DND-41 (cell line): ENCODE measurements at regions not wholly inside any gene's neighbourhood (a gene's known extent, or its start where the extent isn't known, plus 50 kb on each side); places are given as distances from the start of the nearest gene placed in this dataset.

Experiments
- CTCF ChIP-seq: IDR thresholded peaks from 2 replicates; pipeline ENCODE4 v1.5.1; 2012; ENCODE audit warnings: borderline replicate concordance, low read length, moderate library complexity, mild to moderate bottlenecking; ENCODE audit not compliant: poor library complexity, severe bottlenecking; ENCODE audit errors: extremely low read depth
- EZH2 ChIP-seq: IDR thresholded peaks from 3 replicates; pipeline ENCODE4 v1.6.1; 2012; ENCODE audit warnings: borderline replicate concordance, low read depth, mild to moderate bottlenecking, moderate library complexity, low read length, inconsistent platforms; ENCODE audit not compliant: severe bottlenecking

DNA sequence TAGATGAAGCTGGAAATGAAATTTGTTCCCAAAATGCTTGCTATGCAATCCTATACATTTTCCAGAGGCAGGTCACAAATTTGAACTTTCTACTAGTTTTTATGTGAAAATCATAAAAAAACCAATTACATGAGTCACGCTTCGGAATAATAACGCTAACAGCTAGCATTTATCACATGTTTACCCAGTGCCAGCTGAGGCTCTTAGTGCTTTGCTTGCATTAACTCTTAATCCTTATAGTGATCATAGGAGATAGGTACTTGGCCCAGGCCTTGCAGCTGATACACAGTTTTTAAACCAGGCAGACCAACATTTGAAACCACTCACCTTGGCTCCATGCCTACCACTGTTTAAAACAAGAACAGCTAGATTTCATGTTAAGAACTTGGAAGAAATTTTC is 131.8 kb upstream of the RAG2 start:
- TF ChIP-seq CTCF (no peak), EZH2 (no peak)
